ENCODE measurements at regions not wholly inside any gene's neighbourhood (a gene's known extent, or its start where the extent isn't known, plus 50 kb on each side); places are given as distances from the start of the nearest gene placed in this dataset.
A peak's percentile ranks its signal among the peaks of the same experiment; 100 is the strongest.

DNA sequence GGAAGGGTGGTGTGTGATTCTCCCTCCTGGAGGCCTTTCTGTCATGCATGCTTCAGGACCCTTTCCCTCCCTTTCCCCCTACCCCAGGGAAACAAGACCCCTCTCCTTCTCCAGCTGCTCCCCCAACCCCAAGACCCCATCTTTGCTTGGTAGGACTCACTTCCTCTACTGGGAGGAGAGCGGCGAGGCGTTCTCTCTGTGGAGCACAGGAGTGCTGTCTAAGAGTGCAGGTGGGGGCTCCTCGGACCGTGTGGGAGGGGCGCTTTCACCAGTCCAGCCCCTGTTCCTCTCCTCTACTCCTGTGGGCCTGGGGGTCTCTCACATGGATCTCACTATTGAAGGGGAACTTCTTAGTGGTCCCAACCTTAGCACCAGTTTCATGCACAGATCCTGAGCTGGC lies 456.1 kb upstream of the ASIC2 start:
- Histone ChIP-seq H2AFZ (ENCODE audit: low read length, unreplicated experiment) (no peak overlapping the region), H3K36me3 (ENCODE audit: insufficient read depth, low read length) (no peaks in the 10 kb centered on the region), H3K79me2 (ENCODE audit: control insufficient read depth, insufficient read depth, low read length, unreplicated experiment) (no peaks in the 10 kb centered on the region), H3K4me1 (ENCODE audit: control insufficient read depth, insufficient read depth, low read length, unreplicated experiment) (peaks cover 4% of the 10 kb centered on the region), H3K4me3 (ENCODE audit: low read depth, low read length) (no peak overlapping the region), H3K27me3 (ENCODE audit: insufficient read depth, low read length) (peaks cover 11% of the 10 kb centered on the region; the same call in 1 of the 2 replicates), H3K27ac (ENCODE audit: low read depth, low read length) (no peak overlapping the region)

- Histone ChIP-seq H3K36me3 (ENCODE audit: insufficient read depth, low read length) (no peaks in the 10 kb centered on the region), H2AFZ (ENCODE audit: low read length, unreplicated experiment) (peak overlapping the region; percentile 84), H3K27ac (ENCODE audit: low read depth, low read length) (no peak overlapping the region), H3K4me1 (ENCODE audit: control insufficient read depth, insufficient read depth, low read length, unreplicated experiment) (peaks cover 4% of the 10 kb centered on the region), H3K27me3 (ENCODE audit: insufficient read depth, low read length) (peaks cover 11% of the 10 kb centered on the region; the same call in 1 of the 2 replicates), H3K4me3 (ENCODE audit: low read depth, low read length) (peak overlapping the region; percentile 70), H3K79me2 (ENCODE audit: control insufficient read depth, insufficient read depth, low read length, unreplicated experiment) (no peaks in the 10 kb centered on the region)
Observed at GRCh38 chr17:33750943-33751701, 458.0 kb upstream of the ASIC2 start.

- peak overlapping the region; percentile 70 for H3K4me3 ChIP-seq (ENCODE audit: low read depth, low read length)
- H3K79me2 ChIP-seq (ENCODE audit: control insufficient read depth, insufficient read depth, low read length, unreplicated experiment) = no peaks in the 10 kb centered on the region
- H3K27me3 ChIP-seq (ENCODE audit: insufficient read depth, low read length) = peaks cover 11% of the 10 kb centered on the region; the same call in 1 of the 2 replicates
- no peaks in the 10 kb centered on the region for H3K36me3 ChIP-seq (ENCODE audit: insufficient read depth, low read length)
- H3K4me1 ChIP-seq (ENCODE audit: control insufficient read depth, insufficient read depth, low read length, unreplicated experiment) = peaks cover 4% of the 10 kb centered on the region
- H2AFZ ChIP-seq (ENCODE audit: low read length, unreplicated experiment) = peak overlapping the region; percentile 84
- H3K27ac ChIP-seq (ENCODE audit: low read depth, low read length) = no peak overlapping the region
Observed at GRCh38 chr17:33751702-33752065, 458.6 kb upstream of the ASIC2 start.

DNA sequence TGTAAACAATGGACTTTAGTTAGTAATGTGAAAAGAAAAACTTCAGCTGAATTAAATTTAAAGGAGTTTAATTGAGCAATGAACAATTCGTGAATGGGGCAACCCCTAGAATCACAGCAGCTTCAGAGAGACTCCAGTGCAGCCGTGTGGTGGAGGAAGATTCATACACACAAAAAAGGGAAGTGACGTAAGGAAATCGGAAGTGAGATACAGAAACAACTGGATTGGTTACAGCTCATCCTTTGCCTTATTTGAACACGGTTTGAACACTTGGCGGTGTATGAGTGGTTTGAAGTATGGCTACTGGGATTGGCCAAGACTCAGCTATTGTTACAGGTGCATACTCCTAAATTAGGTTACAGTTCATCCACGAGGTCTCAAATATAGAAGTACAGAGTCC lies 460.4 kb upstream of the ASIC2 start:
- H3K27me3 ChIP-seq (ENCODE audit: insufficient read depth, low read length) = peaks cover 11% of the 10 kb centered on the region; the same call in 1 of the 2 replicates
- no peaks in the 10 kb centered on the region for H3K79me2 ChIP-seq (ENCODE audit: control insufficient read depth, insufficient read depth, low read length, unreplicated experiment)
- H2AFZ ChIP-seq (ENCODE audit: low read length, unreplicated experiment) = no peak overlapping the region
- no peak overlapping the region for H3K27ac ChIP-seq (ENCODE audit: low read depth, low read length)
- H3K4me1 ChIP-seq (ENCODE audit: control insufficient read depth, insufficient read depth, low read length, unreplicated experiment) = peaks cover 4% of the 10 kb centered on the region
- H3K4me3 ChIP-seq (ENCODE audit: low read depth, low read length) = no peak overlapping the region
- no peaks in the 10 kb centered on the region for H3K36me3 ChIP-seq (ENCODE audit: insufficient read depth, low read length)

- Histone ChIP-seq H3K27me3 (ENCODE audit: insufficient read depth, low read length) (peaks cover 11% of the 10 kb centered on the region; the same call in 1 of the 2 replicates), H3K4me1 (ENCODE audit: control insufficient read depth, insufficient read depth, low read length, unreplicated experiment) (peaks cover 4% of the 10 kb centered on the region), H3K36me3 (ENCODE audit: insufficient read depth, low read length) (no peaks in the 10 kb centered on the region), H3K4me3 (ENCODE audit: low read depth, low read length) (no peak overlapping the region), H3K27ac (ENCODE audit: low read depth, low read length) (no peak overlapping the region), H3K79me2 (ENCODE audit: control insufficient read depth, insufficient read depth, low read length, unreplicated experiment) (no peaks in the 10 kb centered on the region), H2AFZ (ENCODE audit: low read length, unreplicated experiment) (no peak overlapping the region)
Observed at GRCh38 chr17:33756021-33756420, 462.9 kb upstream of the ASIC2 start.

DNA sequence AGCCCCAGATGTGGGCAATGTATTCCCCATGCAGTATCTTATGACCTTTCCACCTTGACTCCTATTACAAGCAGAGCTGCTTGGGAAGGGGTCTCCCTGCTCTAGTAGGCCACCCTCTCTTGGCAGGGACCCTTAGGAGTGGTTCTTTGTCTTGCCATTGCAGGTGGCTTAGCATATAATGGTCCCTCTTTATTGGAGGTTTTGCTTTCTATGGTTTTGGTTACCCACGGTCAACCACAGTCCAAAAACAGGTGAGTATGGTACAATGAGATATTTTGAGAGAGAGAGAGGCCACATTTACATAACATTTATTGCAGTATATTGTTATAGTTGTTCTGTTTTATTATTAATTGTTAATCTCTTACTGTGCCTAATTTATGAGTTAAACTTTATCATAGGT lies 472.8 kb upstream of the ASIC2 start:
- Histone ChIP-seq H3K4me1 (ENCODE audit: control insufficient read depth, insufficient read depth, low read length, unreplicated experiment) (no peaks in the 10 kb centered on the region), H3K36me3 (ENCODE audit: insufficient read depth, low read length) (no peaks in the 10 kb centered on the region), H3K4me3 (ENCODE audit: low read depth, low read length) (no peak overlapping the region), H3K27me3 (ENCODE audit: insufficient read depth, low read length) (no peaks in the 10 kb centered on the region), H3K27ac (ENCODE audit: low read depth, low read length) (no peak overlapping the region), H3K79me2 (ENCODE audit: control insufficient read depth, insufficient read depth, low read length, unreplicated experiment) (no peaks in the 10 kb centered on the region), H2AFZ (ENCODE audit: low read length, unreplicated experiment) (no peak overlapping the region)

GRCh38 chr17:33766721-33767120 lies 473.6 kb upstream of the ASIC2 start:
- H3K36me3 ChIP-seq (ENCODE audit: insufficient read depth, low read length) = no peaks in the 10 kb centered on the region
- no peaks in the 10 kb centered on the region for H3K4me1 ChIP-seq (ENCODE audit: control insufficient read depth, insufficient read depth, low read length, unreplicated experiment)
- no peaks in the 10 kb centered on the region for H3K27me3 ChIP-seq (ENCODE audit: insufficient read depth, low read length)

DNA sequence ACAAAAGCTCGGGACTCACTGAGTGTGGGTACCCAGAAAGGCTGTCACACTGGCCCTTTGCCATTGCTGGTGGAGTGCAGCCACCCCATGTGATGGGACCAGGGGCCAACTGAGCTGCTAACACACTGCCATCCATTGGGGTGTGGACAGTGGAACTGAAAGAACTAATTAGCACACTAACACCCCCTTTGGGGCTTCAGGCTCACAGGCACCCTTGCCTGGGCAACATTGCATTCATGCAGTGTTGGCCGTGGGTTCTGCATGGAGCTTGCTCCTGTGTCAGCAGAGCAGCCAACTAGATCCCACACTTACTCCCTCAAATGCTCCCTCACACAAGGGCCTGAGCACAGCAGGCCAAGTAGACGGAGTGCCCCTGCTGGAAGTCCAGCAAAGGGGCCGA lies 476.0 kb upstream of the ASIC2 start:
- Histone ChIP-seq H3K27me3 (ENCODE audit: insufficient read depth, low read length) (no peaks in the 10 kb centered on the region), H3K27ac (ENCODE audit: low read depth, low read length) (no peak overlapping the region), H3K4me3 (ENCODE audit: low read depth, low read length) (no peak overlapping the region)

More at GRCh38 chr17:33766721-33767120, 473.6 kb upstream of the ASIC2 start:
- H3K79me2 ChIP-seq (ENCODE audit: control insufficient read depth, insufficient read depth, low read length, unreplicated experiment) = no peaks in the 10 kb centered on the region
- no peak overlapping the region for H3K27ac ChIP-seq (ENCODE audit: low read depth, low read length)
- H3K4me3 ChIP-seq (ENCODE audit: low read depth, low read length) = no peak overlapping the region
- no peak overlapping the region for H2AFZ ChIP-seq (ENCODE audit: low read length, unreplicated experiment)

GRCh38 chr17:33776304-33776703 lies 478.8 kb upstream of the CCL2 start:
- no peaks in the 10 kb centered on the region for H3K4me1 ChIP-seq (ENCODE audit: control insufficient read depth, insufficient read depth, low read length, unreplicated experiment)
- H3K27ac ChIP-seq (ENCODE audit: low read depth, low read length) = no peak overlapping the region
- H3K79me2 ChIP-seq (ENCODE audit: control insufficient read depth, insufficient read depth, low read length, unreplicated experiment) = no peaks in the 10 kb centered on the region
- no peak overlapping the region for H3K4me3 ChIP-seq (ENCODE audit: low read depth, low read length)
- no peak overlapping the region for H2AFZ ChIP-seq (ENCODE audit: low read length, unreplicated experiment)
- no peaks in the 10 kb centered on the region for H3K36me3 ChIP-seq (ENCODE audit: insufficient read depth, low read length)
- peaks cover 11% of the 10 kb centered on the region; the same call in 1 of the 2 replicates for H3K27me3 ChIP-seq (ENCODE audit: insufficient read depth, low read length)

More for the DNA sequence above, 476.0 kb upstream of the ASIC2 start:
- no peaks in the 10 kb centered on the region for H3K79me2 ChIP-seq (ENCODE audit: control insufficient read depth, insufficient read depth, low read length, unreplicated experiment)
- no peaks in the 10 kb centered on the region for H3K4me1 ChIP-seq (ENCODE audit: control insufficient read depth, insufficient read depth, low read length, unreplicated experiment)
- H2AFZ ChIP-seq (ENCODE audit: low read length, unreplicated experiment) = no peak overlapping the region
- no peaks in the 10 kb centered on the region for H3K36me3 ChIP-seq (ENCODE audit: insufficient read depth, low read length)

- H2AFZ ChIP-seq (ENCODE audit: low read length, unreplicated experiment) = no peak overlapping the region
- H3K4me1 ChIP-seq (ENCODE audit: control insufficient read depth, insufficient read depth, low read length, unreplicated experiment) = no peaks in the 10 kb centered on the region
- H3K36me3 ChIP-seq (ENCODE audit: insufficient read depth, low read length) = no peaks in the 10 kb centered on the region
Observed at GRCh38 chr17:33776903-33777302, 478.2 kb upstream of the CCL2 start.

GRCh38 chr17:33777674-33778073 lies 477.4 kb upstream of the CCL2 start:
- Histone ChIP-seq H3K4me3 (ENCODE audit: low read depth, low read length) (no peak overlapping the region), H3K79me2 (ENCODE audit: control insufficient read depth, insufficient read depth, low read length, unreplicated experiment) (no peaks in the 10 kb centered on the region), H3K4me1 (ENCODE audit: control insufficient read depth, insufficient read depth, low read length, unreplicated experiment) (no peaks in the 10 kb centered on the region), H3K27me3 (ENCODE audit: insufficient read depth, low read length) (peaks cover 11% of the 10 kb centered on the region; the same call in 1 of the 2 replicates), H2AFZ (ENCODE audit: low read length, unreplicated experiment) (no peak overlapping the region), H3K27ac (ENCODE audit: low read depth, low read length) (no peak overlapping the region), H3K36me3 (ENCODE audit: insufficient read depth, low read length) (no peaks in the 10 kb centered on the region)

More at GRCh38 chr17:33776903-33777302, 478.2 kb upstream of the CCL2 start:
- H3K27me3 ChIP-seq (ENCODE audit: insufficient read depth, low read length) = peaks cover 11% of the 10 kb centered on the region; the same call in 1 of the 2 replicates
- no peak overlapping the region for H3K27ac ChIP-seq (ENCODE audit: low read depth, low read length)
- H3K4me3 ChIP-seq (ENCODE audit: low read depth, low read length) = no peak overlapping the region
- no peaks in the 10 kb centered on the region for H3K79me2 ChIP-seq (ENCODE audit: control insufficient read depth, insufficient read depth, low read length, unreplicated experiment)
